ENCODE measurements at regions not wholly inside any gene's neighbourhood (a gene's known extent, or its start where the extent isn't known, plus 50 kb on each side); places are given as distances from the start of the nearest gene placed in this dataset.
"Not testable (repeated sequence)": the region's sequence is repeated elsewhere in the genome, so short reads cannot be mapped to it uniquely, and the experiment has no call there.

GRCh38 chr18:43757273-43757672, 480.0 kb upstream of the SYT4 start:
- POLR2A ChIA-PET, result no interaction called here
- Mint-ChIP-seq H3K36me3 (ENCODE audit: low read depth) (no peaks in the 10 kb centered on the region), H3K27ac (no peak overlapping the region), H3K4me3 (no peak overlapping the region), H3K4me1 (no peaks in the 10 kb centered on the region), H3K27me3 (no peaks in the 10 kb centered on the region), H3K9me3 (ENCODE audit: low read depth) (peaks cover 6% of the 10 kb centered on the region)
- no peak for ATAC-seq
- no peak for DNase-seq
- intact Hi-C loops (cut with DNase I, micrococcal nuclease), result no loop called here
- CTCF ChIA-PET, result no interaction called here

- Mint-ChIP-seq H3K27ac (no peak overlapping the region), H3K9me3 (ENCODE audit: low read depth) (peaks cover 4% of the 10 kb centered on the region), H3K36me3 (ENCODE audit: low read depth) (no peaks in the 10 kb centered on the region), H3K27me3 (no peaks in the 10 kb centered on the region), H3K4me1 (no peaks in the 10 kb centered on the region), H3K4me3 (no peak overlapping the region)
- intact Hi-C loops (cut with DNase I, micrococcal nuclease), result no loop called here
- ChIA-PET POLR2A (no interaction called here), CTCF (no interaction called here)
- ATAC-seq, result no peak
- DNase-seq, result no peak
Measured at GRCh38 chr18:43758734-43759133, 481.4 kb upstream of the SYT4 start.

GRCh38 chr18:43760010-43760409, 482.7 kb upstream of the SYT4 start:
- intact Hi-C loops (cut with DNase I, micrococcal nuclease), result no loop called here
- Mint-ChIP-seq H3K9me3 (ENCODE audit: low read depth) (peaks cover 4% of the 10 kb centered on the region), H3K36me3 (ENCODE audit: low read depth) (no peaks in the 10 kb centered on the region), H3K4me1 (no peaks in the 10 kb centered on the region), H3K4me3 (no peak overlapping the region), H3K27me3 (no peaks in the 10 kb centered on the region), H3K27ac (no peak overlapping the region)
- ATAC-seq (no peak), DNase-seq (no peak)
- ChIA-PET CTCF (no interaction called here), POLR2A (no interaction called here)

- Mint-ChIP-seq H3K27me3 (no peaks in the 10 kb centered on the region), H3K4me3 (no peak overlapping the region), H3K4me1 (no peaks in the 10 kb centered on the region), H3K36me3 (ENCODE audit: low read depth) (no peaks in the 10 kb centered on the region), H3K9me3 (ENCODE audit: low read depth) (peaks cover 4% of the 10 kb centered on the region), H3K27ac (no peak overlapping the region)
- CTCF ChIA-PET, result no interaction called here
- POLR2A ChIA-PET, result no interaction called here
- no peak for DNase-seq
- intact Hi-C loops (cut with DNase I, micrococcal nuclease), result no loop called here
- no peak for ATAC-seq
Measured at GRCh38 chr18:43772907-43773306, 495.6 kb upstream of the SYT4 start.

GRCh38 chr18:43774497-43774896, 497.2 kb upstream of the SYT4 start:
- DNase-seq (no peak), ATAC-seq (no peak)
- Mint-ChIP-seq H3K36me3 (ENCODE audit: low read depth) (no peaks in the 10 kb centered on the region), H3K9me3 (ENCODE audit: low read depth) (peaks cover 3% of the 10 kb centered on the region), H3K4me3 (no peak overlapping the region), H3K4me1 (no peaks in the 10 kb centered on the region), H3K27ac (no peak overlapping the region), H3K27me3 (no peaks in the 10 kb centered on the region)
- ChIA-PET CTCF (interaction anchor here (0.5 to 0.7 kb wide), 2 partner anchors 48 to 1435 kb away, joined by 3 to 5 read pairs; no protein-coding TSS in a partner anchor), POLR2A (no interaction called here)
- intact Hi-C loops (cut with DNase I, micrococcal nuclease), result no loop called here

- POLR2A ChIA-PET, result no interaction called here
- Mint-ChIP-seq H3K36me3 (ENCODE audit: low read depth) (no peaks in the 10 kb centered on the region), H3K4me1 (no peaks in the 10 kb centered on the region), H3K27ac (no peak overlapping the region), H3K9me3 (ENCODE audit: low read depth) (peaks cover 3% of the 10 kb centered on the region), H3K27me3 (no peaks in the 10 kb centered on the region), H3K4me3 (no peak overlapping the region)
- CTCF ChIA-PET, result no interaction called here
- ATAC-seq, result no peak
- intact Hi-C loops (cut with DNase I, micrococcal nuclease), result no loop called here
- no peak for DNase-seq
Measured at GRCh38 chr18:43775591-43775990, 498.3 kb upstream of the SYT4 start.

GRCh38 chr18:43776997-43777396, 499.7 kb upstream of the SYT4 start:
- H3K27me3 Mint-ChIP-seq, result no peaks in the 10 kb centered on the region
- no peaks in the 10 kb centered on the region for H3K4me1 Mint-ChIP-seq
- no peak overlapping the region for H3K27ac Mint-ChIP-seq
- no peak for DNase-seq
- no peaks in the 10 kb centered on the region for H3K36me3 Mint-ChIP-seq (ENCODE audit: low read depth)
- ChIA-PET CTCF (no interaction called here), POLR2A (no interaction called here)
- intact Hi-C loops (cut with DNase I, micrococcal nuclease), result no loop called here
- peaks cover 3% of the 10 kb centered on the region for H3K9me3 Mint-ChIP-seq (ENCODE audit: low read depth)
- no peak for ATAC-seq
- no peak overlapping the region for H3K4me3 Mint-ChIP-seq

- H3K9me3 Mint-ChIP-seq (ENCODE audit: low read depth), result peaks cover 3% of the 10 kb centered on the region
Measured at GRCh38 chr18:43777636-43778304, 500.5 kb upstream of the SYT4 start.

GRCh38 chr18:43780782-43781340, 503.6 kb upstream of the SYT4 start:
- ATAC-seq (no peak), DNase-seq (no peak)
- no peak overlapping the region for H3K4me3 Mint-ChIP-seq
- CTCF ChIA-PET, result interaction anchor here (0.6 kb wide), 1 partner anchor 1798 kb away, joined by 3 read pairs; no protein-coding TSS in a partner anchor
- POLR2A ChIA-PET, result no interaction called here
- intact Hi-C loops (cut with DNase I, micrococcal nuclease), result no loop called here
- H3K4me1 Mint-ChIP-seq, result no peaks in the 10 kb centered on the region
- H3K27me3 Mint-ChIP-seq, result no peaks in the 10 kb centered on the region
- H3K9me3 Mint-ChIP-seq (ENCODE audit: low read depth), result peaks cover 3% of the 10 kb centered on the region
- no peaks in the 10 kb centered on the region for H3K36me3 Mint-ChIP-seq (ENCODE audit: low read depth)
- H3K27ac Mint-ChIP-seq, result no peak overlapping the region

More at GRCh38 chr18:43777636-43778304, 500.5 kb upstream of the SYT4 start:
- Mint-ChIP-seq H3K36me3 (ENCODE audit: low read depth) (no peaks in the 10 kb centered on the region), H3K4me3 (no peak overlapping the region), H3K27ac (no peak overlapping the region), H3K4me1 (no peaks in the 10 kb centered on the region), H3K27me3 (no peaks in the 10 kb centered on the region)
- intact Hi-C loops (cut with DNase I, micrococcal nuclease), result no loop called here
- ATAC-seq, result no peak
- ChIA-PET POLR2A (no interaction called here), CTCF (no interaction called here)
- DNase-seq, result no peak

GRCh38 chr18:43785158-43785557, 507.9 kb upstream of the SYT4 start:
- H3K4me1 Mint-ChIP-seq, result no peaks in the 10 kb centered on the region

GRCh38 chr18:43786893-43787292, 509.6 kb upstream of the SYT4 start:
- no peak overlapping the region for H3K27ac Mint-ChIP-seq
- H3K9me3 Mint-ChIP-seq (ENCODE audit: low read depth), result no peaks in the 10 kb centered on the region
- ChIA-PET CTCF (no interaction called here), POLR2A (no interaction called here)
- H3K4me3 Mint-ChIP-seq, result no peak overlapping the region
- no peak for ATAC-seq
- no peaks in the 10 kb centered on the region for H3K4me1 Mint-ChIP-seq
- no peaks in the 10 kb centered on the region for H3K27me3 Mint-ChIP-seq
- H3K36me3 Mint-ChIP-seq (ENCODE audit: low read depth), result no peaks in the 10 kb centered on the region
- intact Hi-C loops (cut with DNase I, micrococcal nuclease), result no loop called here
- DNase-seq, result no peak

More at GRCh38 chr18:43785158-43785557, 507.9 kb upstream of the SYT4 start:
- no peak overlapping the region for H3K4me3 Mint-ChIP-seq
- no peak overlapping the region for H3K27ac Mint-ChIP-seq
- ChIA-PET CTCF (no interaction called here), POLR2A (no interaction called here)
- intact Hi-C loops (cut with DNase I, micrococcal nuclease), result no loop called here
- no peaks in the 10 kb centered on the region for H3K9me3 Mint-ChIP-seq (ENCODE audit: low read depth)
- no peaks in the 10 kb centered on the region for H3K36me3 Mint-ChIP-seq (ENCODE audit: low read depth)
- no peak for ATAC-seq
- no peak for DNase-seq
- H3K27me3 Mint-ChIP-seq, result no peaks in the 10 kb centered on the region

- ATAC-seq; H3K4me3 Mint-ChIP-seq; H3K9me3 Mint-ChIP-seq (ENCODE audit: low read depth); H3K27me3 Mint-ChIP-seq; H3K4me1 Mint-ChIP-seq; CTCF ChIA-PET; POLR2A ChIA-PET; intact Hi-C loops (cut with DNase I, micrococcal nuclease); H3K27ac Mint-ChIP-seq; DNase-seq; H3K36me3 Mint-ChIP-seq (ENCODE audit: low read depth): not testable (repeated sequence)
Measured at GRCh38 chr18:43787721-43788120, 510.4 kb upstream of the SYT4 start.
